Fibroblast of lung (primary cell): ENCODE measurements at regions not wholly inside any gene's neighbourhood (a gene's known extent, or its start where the extent isn't known, plus 50 kb on each side); places are given as distances from the start of the nearest gene placed in this dataset.

ENCODE experiments used
- DNase-seq, 2 donors: peaks; one replicate each; pipeline versions ENCODE4 v3.0.0 to v3.0.0-alpha.2; 2010; ENCODE audit warnings: low read depth in 2 of 2
- H2AFZ ChIP-seq: 2 replicates; pipeline ENCODE4 v1.5.1; 2012; ENCODE audit warnings: low read length, control low read depth, inconsistent platforms
- H3K27ac ChIP-seq: 2 replicates; pipeline ENCODE4 v1.5.1; 2011; ENCODE audit warnings: low read length, control low read depth; ENCODE audit not compliant: insufficient read depth
- H3K27me3 ChIP-seq: 2 replicates; pipeline ENCODE4 v1.5.1; 2011; ENCODE audit warnings: mild to moderate bottlenecking, low read length; ENCODE audit not compliant: control insufficient read depth, insufficient read depth
- H3K36me3 ChIP-seq: 2 replicates; pipeline ENCODE4 v1.5.1; 2011; ENCODE audit warnings: low read length; ENCODE audit not compliant: control insufficient read depth, insufficient read depth
- H3K4me1 ChIP-seq: 2 replicates; pipeline ENCODE4 v1.5.1; 2011; ENCODE audit warnings: low read length; ENCODE audit not compliant: control insufficient read depth, insufficient read depth; ENCODE audit errors: extremely low read depth
- H3K4me2 ChIP-seq: 2 replicates; pipeline ENCODE4 v1.5.1; 2011; ENCODE audit warnings: low read length, control low read depth; ENCODE audit not compliant: insufficient read depth; ENCODE audit errors: extremely low read depth
- H3K4me3 ChIP-seq, 4 experiments: fragments of 200-600 bp in 1 of 4; sonication (generic) in 1 of 4; replicated peaks in 1 of 4; 2 replicates each; pipeline ENCODE4 v1.5.1; 2011 to 2016; ENCODE audit warnings: low read length in 4 of 4, low read depth in 3 of 4, mild to moderate bottlenecking in 3 of 4, control low read depth in 2 of 4, inconsistent platforms in 1 of 4, mixed read lengths in 1 of 4; ENCODE audit not compliant: insufficient read depth in 1 of 4; ENCODE audit errors: control extremely low read depth in 1 of 4
- H3K79me2 ChIP-seq: 2 replicates; pipeline ENCODE4 v1.5.1; 2012; ENCODE audit warnings: mild to moderate bottlenecking, low read length, inconsistent platforms; ENCODE audit not compliant: control insufficient read depth, insufficient read depth
- H3K9ac ChIP-seq: 2 replicates; pipeline ENCODE4 v1.5.1; 2011; ENCODE audit warnings: mild to moderate bottlenecking, low read length, control low read depth; ENCODE audit not compliant: insufficient read depth
- H3K9me3 ChIP-seq: 2 replicates; pipeline ENCODE4 v1.5.1; 2012; ENCODE audit warnings: low read depth, low read length; ENCODE audit not compliant: control insufficient read depth, insufficient read depth
- H4K20me1 ChIP-seq: 2 replicates; pipeline ENCODE4 v1.5.1; 2011; ENCODE audit warnings: low read length; ENCODE audit not compliant: control insufficient read depth, insufficient read depth; ENCODE audit errors: extremely low read depth
- EZH2 ChIP-seq: IDR thresholded peaks from 2 replicates; pipeline ENCODE4 v1.5.1; 2012; ENCODE audit warnings: low read length, control low read depth, mild to moderate bottlenecking; ENCODE audit errors: missing control alignments
- TF ChIP-seq, protein P1 (sequence below), 2 donors: IDR thresholded peaks in 1 of 2; conservative IDR thresholded peaks in 1 of 2; 1 replicate in 1 of 2; 2 replicates in 1 of 2; pipeline ENCODE4 v1.5.1; 2011 to 2012; ENCODE audit warnings: low read length in 2 of 2, control low read depth in 1 of 2, inconsistent platforms in 1 of 2, low read depth in 1 of 2, mild to moderate bottlenecking in 1 of 2

DNA sequence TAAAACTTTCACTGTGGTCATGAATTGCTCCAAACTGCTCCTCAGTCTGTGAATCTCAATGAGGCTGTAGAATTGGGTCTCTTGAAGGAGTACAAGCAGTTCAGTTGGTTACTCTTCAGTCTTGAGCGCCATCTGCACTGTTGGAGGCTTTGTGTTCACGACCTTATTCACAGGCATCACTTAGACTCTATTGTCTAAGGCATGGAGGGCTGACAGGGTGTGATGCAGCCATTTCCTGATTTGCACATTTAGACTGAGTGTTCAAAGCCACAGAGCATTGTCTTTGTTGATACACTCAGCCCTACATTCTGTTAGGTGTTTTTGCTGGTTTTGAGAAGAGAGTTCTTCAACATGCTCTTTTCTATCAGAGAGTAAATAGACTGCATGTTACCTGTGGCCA is 355.9 kb upstream of the RIOK2 start:
- Histone ChIP-seq H2AFZ (no peak overlapping the region), H3K36me3 (no peaks in the 10 kb centered on the region), H3K27ac (no peak overlapping the region), H3K4me1 (no peaks in the 10 kb centered on the region), H3K79me2 (no peaks in the 10 kb centered on the region), H3K4me2 (no peak overlapping the region), H3K9ac (no peak overlapping the region), H3K4me3 (no peak overlapping the region), H3K9me3 (no peaks in the 10 kb centered on the region), H4K20me1 (no peaks in the 10 kb centered on the region), H3K27me3 (no peaks in the 10 kb centered on the region)
- TF ChIP-seq, protein P1, sequence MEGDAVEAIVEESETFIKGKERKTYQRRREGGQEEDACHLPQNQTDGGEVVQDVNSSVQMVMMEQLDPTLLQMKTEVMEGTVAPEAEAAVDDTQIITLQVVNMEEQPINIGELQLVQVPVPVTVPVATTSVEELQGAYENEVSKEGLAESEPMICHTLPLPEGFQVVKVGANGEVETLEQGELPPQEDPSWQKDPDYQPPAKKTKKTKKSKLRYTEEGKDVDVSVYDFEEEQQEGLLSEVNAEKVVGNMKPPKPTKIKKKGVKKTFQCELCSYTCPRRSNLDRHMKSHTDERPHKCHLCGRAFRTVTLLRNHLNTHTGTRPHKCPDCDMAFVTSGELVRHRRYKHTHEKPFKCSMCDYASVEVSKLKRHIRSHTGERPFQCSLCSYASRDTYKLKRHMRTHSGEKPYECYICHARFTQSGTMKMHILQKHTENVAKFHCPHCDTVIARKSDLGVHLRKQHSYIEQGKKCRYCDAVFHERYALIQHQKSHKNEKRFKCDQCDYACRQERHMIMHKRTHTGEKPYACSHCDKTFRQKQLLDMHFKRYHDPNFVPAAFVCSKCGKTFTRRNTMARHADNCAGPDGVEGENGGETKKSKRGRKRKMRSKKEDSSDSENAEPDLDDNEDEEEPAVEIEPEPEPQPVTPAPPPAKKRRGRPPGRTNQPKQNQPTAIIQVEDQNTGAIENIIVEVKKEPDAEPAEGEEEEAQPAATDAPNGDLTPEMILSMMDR (conservative IDR thresholded peaks at IDR 0.05 in 1 of 2, IDR thresholded peaks at IDR 0.05 in 1 of 2; ENCODE audit: low read depth in 1 of 2, low read length in 2 of 2), result no peak
- no peak for TF ChIP-seq EZH2
- DNase-seq, result no peak

DNA sequence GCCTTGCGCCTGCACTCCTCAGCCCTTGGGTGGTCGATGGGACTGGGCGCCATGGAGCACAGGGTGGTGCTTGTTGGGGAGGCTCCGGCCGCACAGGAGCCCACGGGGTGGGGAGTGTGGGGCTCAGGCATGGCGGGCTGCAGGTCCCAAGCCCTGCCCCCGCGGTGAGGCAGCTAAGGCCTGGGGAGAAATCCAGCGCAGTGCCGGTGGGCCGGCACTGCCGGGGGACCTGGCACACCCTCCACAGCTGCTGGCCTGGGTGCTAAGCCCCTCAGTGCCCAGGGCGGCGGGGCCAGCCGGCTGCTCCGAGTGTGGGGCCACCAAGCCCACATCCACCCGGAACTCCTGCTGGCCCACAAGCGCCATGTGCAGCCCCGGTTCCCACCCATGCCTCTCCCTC is 358.8 kb upstream of the RIOK2 start:
- TF ChIP-seq, protein P1 (conservative IDR thresholded peaks at IDR 0.05 in 1 of 2, IDR thresholded peaks at IDR 0.05 in 1 of 2; ENCODE audit: low read depth in 1 of 2, low read length in 2 of 2), result no peak
- TF ChIP-seq EZH2, result no peak
- DNase-seq, result no peak
- Histone ChIP-seq H3K27me3 (no peaks in the 10 kb centered on the region), H3K4me2 (no peak overlapping the region), H3K36me3 (no peaks in the 10 kb centered on the region), H2AFZ (no peak overlapping the region), H3K79me2 (no peaks in the 10 kb centered on the region), H4K20me1 (no peaks in the 10 kb centered on the region), H3K4me1 (no peaks in the 10 kb centered on the region), H3K9me3 (no peaks in the 10 kb centered on the region), H3K9ac (no peak overlapping the region), H3K27ac (no peak overlapping the region), H3K4me3 (no peak overlapping the region)

DNA sequence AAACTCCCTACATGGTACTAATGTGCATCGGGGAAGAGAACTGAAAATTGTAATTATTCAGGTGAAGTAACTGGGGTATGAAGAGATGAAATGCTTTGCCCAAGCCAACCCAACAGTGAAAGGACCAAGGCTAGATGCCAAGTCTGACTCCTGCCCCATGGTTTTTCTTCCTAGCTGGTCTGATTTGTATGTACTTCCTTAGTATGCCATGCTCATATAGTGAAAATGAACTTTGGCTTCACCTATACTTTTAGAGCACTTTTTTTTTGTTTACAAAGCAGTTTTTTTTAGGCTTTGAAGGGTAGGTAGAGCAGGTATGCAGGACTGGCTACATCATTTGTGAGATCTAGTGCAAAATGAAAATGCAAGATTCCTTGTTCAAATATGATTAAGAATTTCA is 359.4 kb upstream of the RIOK2 start:
- H3K4me1 ChIP-seq, result no peaks in the 10 kb centered on the region

More for the DNA sequence above, 359.4 kb upstream of the RIOK2 start:
- Histone ChIP-seq H3K4me3 (no peak overlapping the region), H3K9ac (no peak overlapping the region), H3K27me3 (no peaks in the 10 kb centered on the region), H3K27ac (no peak overlapping the region), H3K36me3 (no peaks in the 10 kb centered on the region), H3K79me2 (no peaks in the 10 kb centered on the region), H3K9me3 (no peaks in the 10 kb centered on the region), H4K20me1 (no peaks in the 10 kb centered on the region), H3K4me2 (no peak overlapping the region), H2AFZ (no peak overlapping the region)
- no peak for DNase-seq
- TF ChIP-seq, protein P1 (conservative IDR thresholded peaks at IDR 0.05 in 1 of 2, IDR thresholded peaks at IDR 0.05 in 1 of 2; ENCODE audit: low read depth in 1 of 2, low read length in 2 of 2), result no peak
- no peak for TF ChIP-seq EZH2
